Forelimb muscle (tissue), 1 donor: ENCODE measurements at regions not wholly inside any gene's neighbourhood (a gene's known extent, or its start where the extent isn't known, plus 50 kb on each side); places are given as distances from the start of the nearest gene placed in this dataset.
"Not testable (repeated sequence)": the region's sequence is repeated elsewhere in the genome, so short reads cannot be mapped to it uniquely, and the experiment has no call there.

Experiments used
- DNase-seq: peaks from one replicate; pipeline ENCODE4 v3.0.0-alpha.2; 2013; ENCODE audit warnings: low read depth

DNA sequence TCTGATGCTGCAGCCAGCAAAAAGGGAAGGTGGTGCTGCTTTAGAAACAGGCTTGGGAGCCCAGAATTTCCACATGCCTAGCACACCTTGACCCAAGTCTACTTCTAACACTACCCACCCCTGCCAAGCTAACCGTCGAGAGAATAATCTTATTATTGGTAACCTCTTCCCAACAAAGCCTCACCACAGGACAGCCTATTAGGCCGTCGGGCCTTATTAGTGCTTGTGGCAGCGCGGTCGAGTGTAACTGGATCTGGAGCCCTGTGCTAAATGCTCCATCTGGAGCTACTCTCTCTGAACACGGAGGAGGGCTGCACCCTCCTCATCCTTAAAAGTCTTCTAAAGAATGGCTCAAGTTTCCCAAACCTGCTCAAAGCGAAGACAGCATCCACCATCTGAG, 165.5 kb upstream of the NFIA start:
- no peak for DNase-seq

GRCh38 chr1:60916199-60916598, 166.2 kb upstream of the NFIA start:
- no peak for DNase-seq

DNA sequence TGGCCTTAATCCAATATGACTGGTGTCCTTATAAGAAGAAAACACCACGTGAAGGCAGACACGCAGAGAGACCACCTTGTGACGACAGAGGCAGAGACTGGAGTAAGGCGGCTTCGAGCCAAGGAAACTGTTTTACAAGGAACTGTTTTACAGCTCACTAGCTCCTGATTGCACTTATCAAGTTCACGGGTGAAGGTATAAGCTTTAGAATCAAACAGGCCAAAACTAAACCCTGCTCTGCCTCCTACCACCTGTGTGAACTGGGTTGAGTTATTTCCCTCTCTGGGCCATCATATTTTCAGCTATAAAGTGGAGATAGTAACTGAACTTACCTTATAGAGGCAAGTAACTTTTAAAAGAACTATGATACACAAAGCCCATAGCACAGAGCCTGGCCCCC, 166.9 kb upstream of the NFIA start:
- DNase-seq: no peak

DNA sequence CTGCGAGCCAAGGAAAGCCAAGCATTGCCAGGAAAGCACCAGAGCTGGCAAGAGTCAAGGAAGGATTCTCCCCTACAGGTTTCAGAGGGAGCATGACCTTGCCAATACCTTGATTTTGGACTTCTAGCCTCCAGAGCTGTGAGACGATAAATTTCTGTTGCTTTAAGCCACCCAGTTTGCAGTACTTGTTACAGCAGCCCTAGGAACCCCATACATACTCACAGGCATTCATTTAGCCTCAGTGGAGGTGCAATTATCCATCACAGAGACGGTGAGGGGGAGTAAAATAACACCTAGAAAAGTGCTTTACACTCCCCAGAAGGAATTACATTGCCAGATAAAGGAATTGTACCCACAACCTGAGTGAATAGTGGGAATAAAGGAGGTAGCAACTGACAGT, 167.4 kb upstream of the NFIA start:
- no peak for DNase-seq

GRCh38 chr1:60913708-60914107, 168.7 kb upstream of the NFIA start:
- DNase-seq: not testable (repeated sequence)

GRCh38 chr1:60913039-60913438, 169.3 kb upstream of the NFIA start:
- no peak for DNase-seq

DNA sequence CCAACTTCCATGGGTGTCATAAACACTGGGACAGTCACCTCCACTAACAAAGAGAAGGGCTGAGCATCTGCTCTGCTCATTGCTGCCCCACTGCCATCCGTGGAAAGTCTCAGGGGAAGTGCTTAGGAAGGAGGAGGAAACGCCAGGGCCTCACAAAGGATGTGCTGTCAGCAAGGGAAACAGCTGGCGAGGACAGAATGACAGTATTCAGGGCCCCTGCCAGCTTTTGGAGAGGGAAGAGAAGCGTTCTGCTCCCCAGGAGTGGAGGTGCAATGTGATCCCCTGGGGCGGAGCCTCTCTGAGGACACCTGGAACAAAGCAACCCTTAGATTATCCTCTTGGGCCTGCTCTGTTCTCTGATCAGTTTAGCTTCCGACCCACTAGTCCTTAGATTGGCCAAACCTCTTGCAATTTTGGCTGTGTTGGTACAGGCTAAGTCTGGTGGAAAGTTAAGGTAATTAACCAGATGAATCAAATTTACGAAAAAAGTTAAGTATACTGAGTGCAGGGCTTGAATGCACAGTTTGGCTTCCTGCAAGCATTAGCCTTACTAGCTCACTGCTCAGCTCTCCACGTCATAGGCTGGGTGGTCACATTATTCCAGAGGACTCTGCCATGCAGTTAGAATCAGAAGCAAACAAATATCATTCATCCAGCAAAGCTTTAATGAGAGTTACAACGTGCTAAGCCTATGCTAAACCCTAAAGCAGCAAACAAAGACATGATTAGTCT, 170.2 kb upstream of the NFIA start:
- no peak for DNase-seq

- DNase-seq: no peak
These were observed 174.2 kb upstream of the NFIA start for GRCh38 chr1:60908159-60908558.

DNA sequence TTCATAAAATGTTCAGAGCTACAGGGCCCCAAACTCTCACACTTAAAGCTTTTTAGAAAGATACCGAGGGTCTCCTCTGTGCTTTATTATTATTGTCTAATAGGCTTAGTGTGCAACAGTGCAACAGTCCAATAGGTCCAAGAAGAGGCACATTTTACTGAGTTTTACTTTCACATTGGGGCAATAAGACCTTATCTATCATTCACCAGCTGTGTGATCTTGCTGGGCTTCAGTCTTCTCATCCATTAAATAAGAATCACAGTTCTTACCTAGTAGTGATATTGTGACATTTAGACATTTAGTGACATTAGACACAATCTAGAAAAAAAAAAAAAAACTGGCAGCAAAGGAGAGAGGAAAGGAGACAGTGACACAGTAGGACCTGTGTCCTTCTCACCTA, 175.8 kb upstream of the NFIA start:
- no peak for DNase-seq

GRCh38 chr1:60906039-60906438, 176.3 kb upstream of the NFIA start:
- DNase-seq: no peak

GRCh38 chr1:60904099-60904851, 178.1 kb upstream of the NFIA start:
- no peak for DNase-seq

DNA sequence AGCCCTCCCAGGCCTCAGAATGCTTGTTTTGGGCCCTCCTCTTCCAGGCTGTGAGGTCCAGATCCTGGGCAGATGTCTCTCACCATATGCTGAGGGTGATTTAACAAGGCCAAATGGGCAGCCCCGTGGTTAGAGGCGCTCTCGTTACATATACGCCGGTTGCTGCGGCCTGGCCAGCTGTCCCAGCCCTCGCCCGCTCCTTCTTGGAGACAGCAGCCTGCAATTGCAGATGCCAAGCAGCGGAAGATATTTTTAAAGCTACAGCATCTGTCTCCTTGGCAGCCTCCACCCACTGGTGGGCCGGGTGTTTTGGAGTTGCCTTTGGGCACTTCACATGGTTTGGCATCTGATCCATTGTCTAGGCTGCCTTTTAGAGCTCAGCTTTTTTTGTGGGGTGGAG, 178.8 kb upstream of the NFIA start:
- no peak for DNase-seq

- no peak for DNase-seq
These were observed 182.9 kb upstream of the NFIA start for GRCh38 chr1:60899464-60899863.

DNA sequence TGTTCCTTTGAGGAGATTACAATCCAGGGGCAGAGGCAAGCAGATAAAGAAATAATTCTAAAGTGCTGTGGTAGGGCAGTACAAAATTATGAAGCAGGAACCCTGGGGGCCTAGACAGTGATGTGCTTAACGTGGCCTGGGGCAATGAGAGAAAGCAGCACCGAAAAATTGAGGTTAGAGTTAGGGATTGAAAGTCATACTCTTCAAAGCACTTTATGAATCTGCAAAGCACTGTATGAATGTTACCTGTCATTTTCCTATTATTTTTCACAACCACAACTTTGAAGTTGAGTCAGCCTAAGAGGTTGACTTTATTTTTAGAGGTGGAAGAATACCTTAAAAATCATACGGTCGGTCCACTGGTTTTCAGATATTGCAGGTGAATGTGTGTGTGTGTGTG, 183.4 kb upstream of the NFIA start:
- no peak for DNase-seq

GRCh38 chr1:60898413-60898812, 183.9 kb upstream of the NFIA start:
- no peak for DNase-seq

- DNase-seq: no peak
These were observed 185.5 kb upstream of the NFIA start for GRCh38 chr1:60896701-60897363.

DNA sequence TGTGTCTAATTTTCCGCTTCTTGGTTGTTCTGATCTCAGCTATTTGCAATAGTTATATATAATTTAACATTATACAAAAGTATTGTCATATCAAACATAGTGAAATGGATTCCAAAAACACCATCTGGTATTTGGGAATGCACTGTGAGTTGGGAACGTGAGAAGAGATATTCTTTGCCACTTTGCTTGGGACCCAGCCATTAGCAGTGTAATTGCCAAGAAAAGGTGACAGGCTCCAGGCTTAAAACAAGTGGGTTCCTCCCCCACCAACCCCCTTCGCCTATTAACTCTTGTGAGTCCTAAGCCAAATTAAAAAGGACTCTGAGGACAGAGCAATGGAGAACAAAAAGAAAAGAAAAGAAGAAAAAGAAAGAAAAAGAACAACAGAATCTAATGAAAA, 186.7 kb upstream of the NFIA start:
- no peak for DNase-seq

DNA sequence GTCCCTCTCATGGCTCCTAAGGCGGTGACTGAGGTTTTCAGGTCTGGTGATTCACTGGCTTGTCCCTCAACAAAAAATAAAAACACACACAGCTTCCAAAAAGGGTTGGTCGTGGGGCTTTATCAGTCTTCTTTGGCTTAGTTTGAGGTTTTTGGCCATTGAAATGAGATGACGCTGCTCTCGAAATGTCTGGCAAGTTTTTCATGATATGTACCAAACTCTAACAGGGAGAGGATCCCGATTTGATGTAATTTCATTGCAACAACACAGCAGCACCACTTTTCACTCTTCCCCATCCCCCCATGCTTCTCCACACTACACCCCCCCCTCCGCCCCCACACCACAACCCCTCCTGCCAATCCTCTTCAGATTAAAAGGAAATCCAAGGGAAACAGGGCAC, 187.1 kb upstream of the NFIA start:
- DNase-seq: no peak

GRCh38 chr1:60894741-60895140, 187.6 kb upstream of the NFIA start:
- no peak for DNase-seq

DNA sequence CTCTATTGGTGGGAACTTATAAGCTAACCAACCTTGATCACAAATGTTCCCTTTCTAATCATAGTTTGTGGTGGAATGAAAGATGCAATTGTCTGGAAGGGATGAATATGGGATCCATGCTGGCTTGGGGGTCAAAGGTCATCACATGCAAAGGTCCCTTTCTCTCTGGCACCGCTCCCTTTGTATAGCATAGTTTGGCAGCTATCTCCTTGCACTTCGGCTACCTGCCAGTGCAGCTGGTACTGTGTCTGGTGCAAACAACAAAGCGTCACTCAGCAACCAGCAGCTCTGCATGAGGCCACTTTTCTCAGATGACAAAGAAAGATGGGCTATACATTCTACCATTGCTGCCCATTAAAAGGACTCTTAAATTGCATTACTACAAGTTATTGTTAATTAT, 188.2 kb upstream of the NFIA start:
- no peak for DNase-seq

DNA sequence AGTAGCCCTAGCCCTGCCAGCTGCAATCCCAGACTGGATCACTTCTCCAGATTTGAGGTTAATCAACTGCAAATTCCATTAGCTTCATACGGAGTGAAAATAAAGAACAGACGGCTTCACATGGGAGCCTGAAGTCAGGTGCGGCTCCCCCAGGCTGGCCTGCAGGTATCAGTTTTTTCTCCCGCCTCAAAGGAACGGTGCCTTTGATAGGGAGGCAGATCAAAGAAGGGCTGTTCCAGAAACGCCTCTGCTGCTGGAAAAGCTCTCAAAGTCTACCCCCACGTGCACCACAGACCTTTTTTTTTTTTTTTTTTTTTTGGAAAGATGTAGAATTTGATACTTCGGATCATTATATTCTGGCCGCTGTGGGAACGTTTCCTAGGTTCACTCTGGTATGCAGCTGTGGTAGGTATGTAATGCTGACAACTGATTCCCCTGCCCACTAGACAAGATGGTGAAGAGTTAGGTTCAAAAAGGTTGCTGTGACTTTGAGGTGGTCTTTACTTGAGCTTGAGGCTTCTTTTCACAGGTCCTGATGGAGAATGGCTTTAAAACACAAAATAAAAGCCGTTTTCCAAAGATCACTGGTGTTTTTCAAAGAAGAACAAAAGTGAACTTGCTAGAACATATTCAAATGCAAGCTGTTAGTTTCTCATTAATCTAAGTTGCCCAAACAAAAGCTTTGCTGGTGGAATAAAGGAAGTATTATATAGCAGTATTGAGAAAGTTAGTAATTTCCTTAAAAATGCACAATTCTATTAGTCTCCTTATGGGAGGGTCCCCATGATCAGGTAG, 189.0 kb upstream of the NFIA start:
- DNase-seq: no peak

DNA sequence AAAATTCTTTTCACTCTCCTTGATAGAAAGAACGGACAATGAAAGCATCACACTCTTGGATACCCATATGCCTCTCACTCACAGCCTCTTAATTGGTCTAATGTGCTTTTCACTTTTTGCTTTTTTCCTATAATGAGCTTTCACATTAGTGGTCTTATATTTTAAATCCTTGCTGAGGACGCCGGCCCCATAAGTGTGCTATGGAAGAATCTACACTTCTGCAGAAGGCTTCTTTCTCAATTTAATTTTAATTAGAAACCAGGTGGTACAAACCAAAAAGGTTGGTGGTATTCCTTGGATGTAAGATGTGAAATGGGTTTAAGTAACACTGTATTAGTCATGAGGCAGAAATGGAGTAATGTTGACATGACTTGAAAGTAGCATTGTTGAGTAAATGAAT, 190.6 kb upstream of the NFIA start:
- no peak for DNase-seq
